ENCODE measurements at regions not wholly inside any gene's neighbourhood (a gene's known extent, or its start where the extent isn't known, plus 50 kb on each side); places are given as distances from the start of the nearest gene placed in this dataset.

DNA sequence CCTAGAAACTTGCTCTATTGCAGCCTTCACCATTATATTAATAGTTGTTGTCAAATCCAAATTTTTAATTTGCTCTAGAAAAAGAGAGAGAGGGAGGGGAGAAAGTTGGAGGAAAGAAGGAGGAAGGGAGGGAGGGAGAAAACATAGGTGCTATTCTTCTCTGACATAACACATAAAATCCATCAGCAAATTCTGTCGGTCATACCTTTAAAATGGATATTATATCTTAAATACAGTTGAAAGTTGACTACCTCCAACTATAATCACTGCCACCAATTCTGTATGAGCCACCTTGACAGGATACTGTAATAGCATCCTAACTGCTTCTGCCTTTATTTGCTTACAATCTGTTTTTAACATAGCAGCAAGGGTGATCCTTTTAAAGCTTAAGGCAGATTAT lies 314.7 kb upstream of the ALCAM start:
- Histone ChIP-seq H3K27ac (no peak overlapping the region), H3K9me3 (no peaks in the 10 kb centered on the region), H3K27me3 (no peaks in the 10 kb centered on the region), H3K36me3 (no peaks in the 10 kb centered on the region), H3K4me3 (no peak overlapping the region), H3K4me1 (no peaks in the 10 kb centered on the region)
- TF ChIP-seq POLR2A (IDR thresholded peaks at IDR 0.05), result no peak
- TF ChIP-seq, protein P1, sequence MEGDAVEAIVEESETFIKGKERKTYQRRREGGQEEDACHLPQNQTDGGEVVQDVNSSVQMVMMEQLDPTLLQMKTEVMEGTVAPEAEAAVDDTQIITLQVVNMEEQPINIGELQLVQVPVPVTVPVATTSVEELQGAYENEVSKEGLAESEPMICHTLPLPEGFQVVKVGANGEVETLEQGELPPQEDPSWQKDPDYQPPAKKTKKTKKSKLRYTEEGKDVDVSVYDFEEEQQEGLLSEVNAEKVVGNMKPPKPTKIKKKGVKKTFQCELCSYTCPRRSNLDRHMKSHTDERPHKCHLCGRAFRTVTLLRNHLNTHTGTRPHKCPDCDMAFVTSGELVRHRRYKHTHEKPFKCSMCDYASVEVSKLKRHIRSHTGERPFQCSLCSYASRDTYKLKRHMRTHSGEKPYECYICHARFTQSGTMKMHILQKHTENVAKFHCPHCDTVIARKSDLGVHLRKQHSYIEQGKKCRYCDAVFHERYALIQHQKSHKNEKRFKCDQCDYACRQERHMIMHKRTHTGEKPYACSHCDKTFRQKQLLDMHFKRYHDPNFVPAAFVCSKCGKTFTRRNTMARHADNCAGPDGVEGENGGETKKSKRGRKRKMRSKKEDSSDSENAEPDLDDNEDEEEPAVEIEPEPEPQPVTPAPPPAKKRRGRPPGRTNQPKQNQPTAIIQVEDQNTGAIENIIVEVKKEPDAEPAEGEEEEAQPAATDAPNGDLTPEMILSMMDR (IDR thresholded peaks at IDR 0.05), result no peak
- intact Hi-C loops (cut with DNase I), result no loop called here
- no peak for ATAC-seq
- WGBS, 4 donors, result 82 to 100% (median 93%) methylated on average over 1 of the region's 1 CpG
- no peak for DNase-seq

DNA sequence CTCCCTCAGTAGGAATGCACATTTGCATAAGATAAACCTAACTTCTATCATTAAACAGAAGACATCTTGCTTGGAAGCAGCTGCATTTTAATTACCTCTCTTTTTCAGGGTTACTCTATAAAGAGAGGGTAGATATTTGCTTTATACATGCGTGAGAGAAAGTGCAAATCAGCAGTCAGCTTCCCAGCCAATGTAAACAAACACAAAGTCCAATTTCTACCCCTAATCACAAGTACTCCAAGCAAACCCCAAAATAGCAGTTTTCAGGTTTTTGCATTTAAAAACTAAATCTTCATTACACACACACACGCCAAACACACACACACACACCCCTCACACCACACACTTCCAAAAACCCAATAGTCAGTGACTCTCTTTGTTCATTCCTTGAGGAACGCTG lies 303.9 kb upstream of the ALCAM start:
- H3K9me3 ChIP-seq, result no peaks in the 10 kb centered on the region
- TF ChIP-seq POLR2A (IDR thresholded peaks at IDR 0.05), result no peak
- TF ChIP-seq, protein P1 (IDR thresholded peaks at IDR 0.05), result no peak
- WGBS, 4 donors, result 46 to 68% (median 55%) methylated on average over 3 of the region's 3 CpGs
- no peak overlapping the region for H3K4me3 ChIP-seq
- intact Hi-C loops (cut with DNase I), result no loop called here
- no peaks in the 10 kb centered on the region for H3K4me1 ChIP-seq
- DNase-seq (no peak), ATAC-seq (no peak)
- H3K27ac ChIP-seq, result no peak overlapping the region
- no peaks in the 10 kb centered on the region for H3K27me3 ChIP-seq
- no peaks in the 10 kb centered on the region for H3K36me3 ChIP-seq

- Histone ChIP-seq H3K36me3 (no peaks in the 10 kb centered on the region), H3K27me3 (no peaks in the 10 kb centered on the region), H3K4me1 (no peaks in the 10 kb centered on the region), H3K4me3 (no peak overlapping the region), H3K9me3 (peaks cover 0 to 3% (median 0%) of the 10 kb centered on the region in 12 donors), H3K27ac (no peak overlapping the region)
- no peak for DNase-seq
- intact Hi-C loops (cut with DNase I), result no loop called here
- TF ChIP-seq, protein P1 (IDR thresholded peaks at IDR 0.05), result no peak
- no peak for TF ChIP-seq POLR2A (IDR thresholded peaks at IDR 0.05)
- ATAC-seq, result no peak
- 59 to 71% (median 64%) methylated on average over 7 to 8 of the region's 8 CpGs for WGBS, 4 donors
Observed at GRCh38 chr3:105065895-105066839, 300.5 kb upstream of the ALCAM start.

DNA sequence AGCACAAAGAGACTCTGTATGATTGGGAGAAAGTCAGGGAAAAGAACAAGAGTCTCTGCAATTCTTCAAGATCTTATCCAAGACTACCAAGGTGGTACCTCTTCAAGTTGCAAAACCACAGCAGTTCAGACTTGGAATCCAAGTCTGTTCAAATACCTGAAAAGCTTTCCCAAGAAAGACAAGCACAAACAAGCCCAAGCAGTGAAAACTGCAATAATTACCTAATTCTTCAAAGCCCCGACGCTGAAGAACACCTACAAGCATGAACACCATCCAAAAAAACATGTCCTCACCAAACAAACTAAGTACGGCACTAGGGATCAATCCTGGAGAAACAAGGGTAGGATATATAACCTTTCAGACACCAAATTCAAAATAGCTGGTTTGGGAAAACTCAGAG lies 299.3 kb upstream of the ALCAM start:
- H3K4me3 ChIP-seq, result no peak overlapping the region
- no peaks in the 10 kb centered on the region for H3K4me1 ChIP-seq
- 68 to 91% (median 79%) methylated on average over 3 of the region's 3 CpGs for WGBS, 4 donors
- intact Hi-C loops (cut with DNase I), result no loop called here
- no peak for ATAC-seq
- TF ChIP-seq POLR2A (IDR thresholded peaks at IDR 0.05), result no peak
- TF ChIP-seq, protein P1 (IDR thresholded peaks at IDR 0.05), result no peak
- H3K27ac ChIP-seq, result no peak overlapping the region
- no peak for DNase-seq
- H3K36me3 ChIP-seq, result no peaks in the 10 kb centered on the region
- peaks cover 0 to 3% (median 0%) of the 10 kb centered on the region in 12 donors for H3K9me3 ChIP-seq
- no peaks in the 10 kb centered on the region for H3K27me3 ChIP-seq
